GM18517 (cell line): ENCODE measurements at regions not wholly inside any gene's neighbourhood (a gene's known extent, or its start where the extent isn't known, plus 50 kb on each side); places are given as distances from the start of the nearest gene placed in this dataset.

Experiments used
- ATAC-seq: cut with Tn5 transposase; IDR thresholded peaks from one replicate; pipeline ENCODE4 v1.9.1; 2021; ENCODE audit warnings: mild to moderate bottlenecking, moderate library complexity; ENCODE audit not compliant: unreplicated experiment

DNA sequence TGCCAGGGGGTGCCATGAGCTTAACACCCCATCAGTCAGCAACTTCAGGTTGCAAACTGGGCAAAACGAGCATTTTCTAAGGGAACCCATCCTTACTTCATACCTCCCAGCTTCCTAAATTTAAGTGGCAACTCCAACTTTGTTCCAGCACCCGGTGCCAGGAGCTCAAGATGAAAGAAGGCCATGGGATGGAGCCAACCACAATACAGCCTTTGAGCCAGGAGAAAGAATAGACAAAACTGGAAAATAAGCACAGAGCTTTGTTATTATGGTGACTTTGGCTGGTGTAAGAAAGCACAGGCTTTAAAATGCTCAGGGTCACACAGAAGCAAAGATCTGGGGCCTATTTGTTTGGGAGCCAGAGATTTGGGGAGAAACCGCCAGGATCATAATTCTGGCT lies 388.7 kb upstream of the MGMT start:
- ATAC-seq: no peak

DNA sequence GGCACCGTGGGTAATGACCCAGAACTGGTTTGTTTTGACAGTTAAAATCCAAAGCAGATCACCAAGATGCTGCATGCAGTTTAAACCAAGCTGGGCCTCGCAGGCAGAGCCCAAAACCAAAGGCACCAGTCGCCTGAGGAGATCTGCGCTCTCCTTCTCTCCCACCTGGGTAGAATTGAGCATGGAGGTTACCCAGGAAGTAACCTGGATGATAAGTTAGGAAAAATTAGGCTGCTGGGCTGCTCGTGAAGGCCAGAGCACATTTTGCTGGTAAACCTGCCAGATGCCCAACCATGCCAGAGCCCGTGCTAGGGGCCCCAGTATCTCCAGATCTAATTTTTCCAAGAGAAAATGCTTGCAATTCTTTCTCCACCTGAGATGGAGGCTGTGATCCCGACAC lies 388.3 kb upstream of the MGMT start:
- no peak for ATAC-seq

DNA sequence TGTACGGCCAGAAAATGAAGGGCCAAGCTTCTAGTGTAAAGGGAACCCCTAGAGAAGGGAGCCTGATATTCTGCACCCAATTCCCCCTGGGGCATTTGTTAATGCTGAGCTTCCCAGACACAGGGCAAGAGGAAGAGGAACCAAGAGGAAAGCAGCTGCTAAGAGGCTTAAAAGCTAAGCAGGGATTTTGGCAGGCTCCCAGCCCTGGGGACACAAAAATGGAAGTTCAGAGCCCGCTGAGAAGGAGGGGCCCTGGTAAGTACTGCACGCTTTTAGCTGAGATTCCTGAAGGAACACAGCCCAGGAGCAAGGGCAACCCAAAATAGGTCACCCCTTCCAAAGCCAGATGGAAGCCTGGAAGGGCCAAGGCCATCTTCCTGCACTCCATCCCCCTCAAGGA lies 387.3 kb upstream of the MGMT start:
- ATAC-seq: no peak

GRCh38 chr10:129085811-129086210 lies 381.2 kb upstream of the MGMT start:
- ATAC-seq: no peak

DNA sequence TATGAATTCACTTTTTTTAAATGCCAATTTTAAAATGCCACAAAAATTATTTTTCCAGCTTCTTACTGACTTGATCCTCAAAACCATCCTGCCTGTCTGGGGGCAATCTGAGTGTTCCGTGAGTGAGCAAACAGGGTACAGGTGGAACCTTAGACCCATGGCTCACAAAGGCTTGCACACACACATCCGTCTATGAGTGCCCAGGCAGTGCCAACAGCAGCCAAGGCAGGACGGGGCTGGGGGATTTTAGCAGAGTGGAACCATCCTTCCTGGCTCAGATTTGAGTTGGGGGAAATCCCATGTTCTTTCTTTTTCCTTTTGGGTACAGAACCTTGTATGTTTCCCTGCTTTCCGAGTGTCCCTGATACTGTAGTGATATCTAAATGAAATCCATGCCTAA lies 377.7 kb upstream of the MGMT start:
- ATAC-seq: no peak

DNA sequence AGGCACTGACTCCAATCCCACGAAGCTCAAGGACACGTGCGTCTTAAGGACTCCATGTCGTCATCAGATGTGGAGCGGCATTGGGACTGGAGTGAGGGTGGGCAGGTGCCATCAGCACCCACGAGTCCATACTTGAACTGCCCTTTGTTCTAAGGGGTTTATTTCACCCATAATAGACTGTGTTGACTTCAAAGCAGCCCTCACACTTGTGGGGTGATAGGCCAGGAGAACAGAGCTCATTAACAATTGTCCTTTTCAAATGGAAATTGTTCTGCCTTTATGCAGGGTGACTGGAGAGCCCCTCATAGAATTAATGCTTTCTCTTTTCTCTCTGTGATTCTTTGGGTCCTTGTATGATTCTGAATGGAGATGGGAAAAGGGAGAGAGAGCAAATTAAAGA lies 376.9 kb upstream of the MGMT start:
- no peak for ATAC-seq

DNA sequence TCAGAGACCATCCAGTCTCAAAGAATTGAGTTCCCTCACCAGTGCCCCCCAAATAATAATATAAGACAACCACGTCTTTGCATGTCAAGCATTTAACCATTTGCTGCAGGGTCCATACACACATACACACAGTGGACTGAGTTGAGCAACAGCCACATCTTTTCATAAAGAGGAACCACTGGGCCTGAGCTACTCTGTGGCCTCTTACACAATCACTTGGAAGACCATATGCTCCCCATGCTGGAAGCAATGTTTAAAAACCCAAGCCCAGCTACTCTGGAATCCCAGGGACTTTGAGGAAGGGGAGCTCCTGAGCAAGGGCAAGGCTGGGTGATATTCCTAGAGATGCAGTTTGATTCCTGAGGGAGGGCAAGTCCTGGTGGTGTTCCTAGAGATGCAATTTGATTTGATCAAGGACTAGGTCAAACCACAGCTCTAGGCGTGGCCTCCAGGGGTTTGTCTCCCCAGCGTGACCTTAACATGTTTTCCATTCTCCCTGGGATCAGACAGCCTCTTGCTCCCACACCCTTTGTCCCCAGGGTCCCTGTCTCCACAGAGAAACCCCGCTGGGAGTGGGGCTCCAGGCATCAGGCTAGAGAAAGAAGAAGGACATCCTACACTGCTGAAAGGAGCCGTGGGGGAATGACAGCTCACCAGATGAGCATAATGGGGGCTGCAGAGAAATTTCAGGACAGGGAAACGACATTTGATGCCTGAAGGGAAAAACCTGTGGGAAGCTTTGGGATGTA lies 376.2 kb upstream of the MGMT start:
- ATAC-seq: no peak

- no peak for ATAC-seq
Measured at GRCh38 chr10:129093641-129094040, 373.4 kb upstream of the MGMT start.

GRCh38 chr10:129094233-129094632 lies 372.8 kb upstream of the MGMT start:
- no peak for ATAC-seq

- ATAC-seq: no peak
Measured at GRCh38 chr10:129094861-129095260, 372.2 kb upstream of the MGMT start.

- no peak for ATAC-seq
Measured at GRCh38 chr10:129095680-129096064, 371.4 kb upstream of the MGMT start.

DNA sequence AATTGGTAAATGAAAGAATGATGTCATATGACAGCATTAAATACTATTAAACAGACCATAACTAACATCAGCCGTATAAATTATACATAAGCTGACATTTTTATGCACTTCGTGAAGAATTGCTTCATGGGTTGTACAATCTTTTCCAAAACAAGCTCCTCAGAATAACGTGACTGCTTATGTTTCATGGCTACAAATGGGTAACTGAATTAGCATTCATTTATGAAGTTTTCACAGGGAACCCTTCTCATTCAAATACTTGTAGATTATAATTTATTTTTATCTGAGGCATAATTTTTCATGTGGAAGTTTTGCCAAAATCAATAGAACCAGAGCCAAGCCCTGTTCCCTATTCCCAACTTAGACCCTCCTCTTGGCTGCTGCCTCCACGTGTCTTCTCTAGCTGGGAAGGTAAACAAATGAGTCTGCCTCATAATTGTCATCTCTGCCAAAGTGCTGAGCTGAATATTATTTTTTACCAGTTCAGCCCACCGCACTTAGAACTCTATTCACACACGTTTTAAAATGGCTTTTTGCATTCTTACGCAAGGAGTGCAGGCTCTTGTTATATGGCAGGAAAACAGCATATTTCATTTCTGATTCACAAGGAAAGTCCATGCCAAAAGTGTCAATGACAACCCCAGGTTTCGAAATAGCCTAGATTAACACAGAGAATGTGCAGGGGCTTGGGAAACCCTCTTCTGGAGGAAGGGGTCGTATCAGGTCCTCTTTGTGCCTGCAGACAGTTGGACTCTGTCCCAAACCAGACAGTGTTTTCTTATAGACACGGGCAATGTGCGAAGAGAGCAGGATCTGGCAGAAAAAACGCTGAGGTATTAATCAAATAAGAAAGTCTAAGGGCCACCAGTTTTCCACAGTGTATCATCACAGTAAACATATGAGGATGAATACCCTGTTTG lies 370.7 kb upstream of the MGMT start:
- ATAC-seq: no peak

GRCh38 chr10:129097776-129098330 lies 369.2 kb upstream of the MGMT start:
- ATAC-seq: no peak

DNA sequence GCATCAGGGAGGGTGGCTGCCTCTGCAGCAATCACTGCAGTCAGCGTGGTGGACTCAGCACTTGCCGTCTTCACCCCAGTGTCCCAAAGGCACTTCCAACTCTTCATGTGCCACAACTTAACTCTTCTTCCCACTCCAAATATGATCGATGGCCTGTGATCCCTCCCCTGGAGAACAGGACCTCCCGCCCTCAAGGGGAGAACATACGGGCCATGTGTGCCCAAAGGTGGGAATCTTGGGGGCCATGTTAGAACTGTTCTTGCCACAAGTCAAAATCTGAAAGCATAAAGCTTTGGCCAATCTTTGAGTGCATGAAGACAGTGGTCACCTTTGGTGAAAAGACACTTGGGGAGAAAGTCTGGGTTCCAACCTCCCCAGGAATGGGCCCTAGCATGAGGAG lies 368.5 kb upstream of the MGMT start:
- ATAC-seq: no peak

- no peak for ATAC-seq
Measured at GRCh38 chr10:129099486-129099885, 367.6 kb upstream of the MGMT start.

GRCh38 chr10:129099992-129100391 lies 367.0 kb upstream of the MGMT start:
- ATAC-seq: no peak

DNA sequence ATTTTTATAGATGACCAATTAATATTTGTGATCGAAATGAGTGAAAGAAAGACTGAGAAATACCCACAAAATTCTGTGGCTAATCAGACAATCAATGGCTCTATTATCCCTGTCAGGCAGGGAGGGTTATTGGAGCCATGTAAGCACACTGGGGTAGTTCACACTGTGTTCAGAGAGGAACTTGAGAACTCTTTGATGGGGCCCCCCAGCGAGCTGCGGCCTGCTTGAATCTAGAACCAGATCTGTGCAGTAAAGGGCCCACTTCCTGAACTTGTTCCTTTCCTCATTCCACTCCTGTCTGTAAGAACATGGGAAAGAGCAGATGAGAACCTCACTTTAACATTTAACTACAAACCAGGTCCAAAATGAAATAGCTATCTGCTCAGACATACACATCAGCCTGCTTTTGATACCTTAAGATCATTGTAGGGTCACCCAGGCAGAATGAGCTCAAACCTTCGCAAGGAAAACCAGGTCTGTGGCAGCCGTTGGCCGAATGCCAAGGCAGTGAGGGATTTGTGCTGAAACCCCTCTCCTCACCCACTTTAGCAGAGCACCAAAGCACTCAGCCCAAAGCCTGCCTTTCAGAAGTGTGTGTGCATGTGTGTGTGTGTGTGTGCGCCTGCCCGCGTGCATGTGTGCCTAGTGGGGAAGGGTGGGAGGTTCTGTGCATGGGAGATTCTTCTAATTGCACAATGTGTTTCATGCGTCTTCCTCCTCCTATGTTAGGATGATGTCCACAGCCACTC lies 365.6 kb upstream of the MGMT start:
- no peak for ATAC-seq

DNA sequence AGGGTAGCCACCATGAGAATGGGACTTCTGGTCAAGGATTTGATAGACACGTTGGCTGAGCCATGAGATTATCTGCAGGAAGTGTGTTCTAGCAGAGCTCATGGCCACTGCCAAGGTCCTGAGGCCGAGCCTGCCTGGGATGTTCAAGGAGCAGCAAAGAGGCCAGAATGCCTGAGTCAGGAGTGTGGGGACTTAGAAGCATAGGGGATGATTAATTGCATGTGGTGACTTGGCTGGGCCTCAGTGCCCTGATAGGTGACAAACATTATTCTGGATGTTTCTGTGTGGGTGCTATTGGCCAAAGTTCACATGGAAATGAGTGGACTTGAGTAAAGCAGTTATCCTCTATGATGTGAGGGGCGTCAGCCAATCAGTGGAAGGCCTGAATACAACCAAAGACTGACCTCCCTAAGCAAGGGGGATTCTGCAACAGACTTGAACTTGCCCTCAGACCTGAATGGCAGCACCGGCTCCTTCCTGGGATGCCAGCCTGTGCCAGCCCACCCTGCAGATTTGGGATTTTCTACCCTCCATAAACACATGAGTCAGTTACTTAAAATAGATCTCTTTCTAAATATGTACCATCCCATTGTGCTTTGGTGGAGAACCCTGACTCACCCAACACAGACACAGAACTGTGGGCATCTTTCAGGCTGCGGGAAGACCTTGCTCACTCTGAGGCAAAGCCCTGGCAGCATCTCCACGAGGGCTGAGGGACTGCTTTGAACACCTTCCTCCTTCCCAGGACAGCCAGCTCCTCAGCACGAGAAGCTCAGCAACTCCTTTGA lies 363.9 kb upstream of the MGMT start:
- no peak for ATAC-seq

DNA sequence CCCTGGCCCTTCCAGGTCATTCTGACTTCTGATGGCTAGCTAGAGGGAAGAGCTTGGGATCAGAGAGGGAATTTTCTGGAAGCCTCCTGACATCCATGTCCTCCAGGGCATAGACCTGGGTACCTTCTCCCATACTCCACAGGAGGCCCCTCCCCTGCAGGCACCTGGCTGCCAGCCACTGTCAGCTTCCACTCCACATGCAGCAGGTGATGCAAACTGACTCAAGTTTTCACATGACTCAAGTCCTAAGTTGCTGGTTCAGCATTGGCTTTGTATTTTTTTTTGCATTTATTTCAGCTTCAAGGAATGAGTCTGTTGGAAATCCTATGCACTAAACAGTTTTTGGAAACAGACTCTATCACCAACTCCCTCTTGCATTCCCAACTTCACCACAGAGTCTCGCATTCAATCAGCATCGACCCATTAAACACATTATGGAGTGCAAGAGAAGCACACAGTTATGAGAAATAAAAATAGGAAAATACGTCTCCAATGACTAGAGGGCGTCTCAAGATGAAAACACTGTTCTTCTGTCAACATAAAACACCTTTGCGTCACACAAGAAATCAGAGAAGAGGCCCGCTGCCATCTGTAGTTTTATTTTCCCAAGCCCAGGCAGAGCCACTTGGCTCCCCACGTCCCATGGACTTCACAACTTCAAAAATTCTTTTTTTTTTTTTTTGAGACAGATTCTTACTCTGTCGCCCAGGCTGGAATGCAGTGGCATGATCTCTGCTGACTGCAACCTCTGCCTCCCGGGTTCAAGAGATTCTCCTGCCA lies 362.6 kb upstream of the MGMT start:
- ATAC-seq: no peak

GRCh38 chr10:129105266-129105665 lies 361.8 kb upstream of the MGMT start:
- ATAC-seq: no peak
